ENCODE measurements at regions not wholly inside any gene's neighbourhood (a gene's known extent, or its start where the extent isn't known, plus 50 kb on each side); places are given as distances from the start of the nearest gene placed in this dataset.

GRCh38 chr7:25312968-25313367 is 84.7 kb upstream of the NPVF start:
- Histone ChIP-seq H3K9ac (replicated peaks; ENCODE audit: extremely low read depth, insufficient read depth, low read length) (no peak overlapping the region), H3K36me3 (ENCODE audit: control insufficient read depth in 2 of 2, extremely low read depth in 1 of 2, insufficient read depth in 2 of 2, low read length in 2 of 2) (no peaks in the 10 kb centered on the region), H3K4me2 (ENCODE audit: insufficient read depth, low read length) (no peak overlapping the region), H3K27ac (ENCODE audit: insufficient read depth, low read depth, low read length) (no peak overlapping the region), H3K4me3 (replicated peaks in 1 of 3; ENCODE audit: insufficient read depth in 1 of 3, low read depth in 1 of 3, low read length in 3 of 3) (no peak overlapping the region), H3K27me3 (ENCODE audit: control insufficient read depth in 2 of 2, insufficient read depth in 2 of 2, low read length in 2 of 2) (peaks cover 0 to 1% of the 10 kb centered on the region in 2 experiments), H2AFZ (ENCODE audit: low read depth, low read length) (no peak overlapping the region), H3K9me3 (replicated peaks; ENCODE audit: control insufficient read depth, insufficient read depth, low read length) (no peaks in the 10 kb centered on the region), H3K9me1 (replicated peaks; ENCODE audit: control insufficient read depth, extremely low read depth, insufficient read depth, low read length) (no peaks in the 10 kb centered on the region), H3K79me2 (ENCODE audit: control insufficient read depth, insufficient read depth, low read length) (no peaks in the 10 kb centered on the region), H4K20me1 (replicated peaks; ENCODE audit: control insufficient read depth, extremely low read depth, insufficient read depth, low read length) (no peaks in the 10 kb centered on the region), H3K4me1 (ENCODE audit: control insufficient read depth, extremely low read depth, insufficient read depth, low read length) (no peaks in the 10 kb centered on the region)
- DNase-seq (ENCODE audit: low read depth, low spot score): no peak
- no TSS peak for BruUV-seq (replicated peaks)
- intact Hi-C loops (cut with micrococcal nuclease): no loop called here
- FAIRE-seq: no peak
- ChIA-PET CTCF (no interaction called here), POLR2A (no interaction called here)
- dilution Hi-C loops (cut with MboI; ENCODE audit: extremely low pct_ligation_motif_present, low sequenced_read_pairs): no loop called here
- no peak for TF ChIP-seq CTCF (IDR thresholded peaks at IDR 0.05; ENCODE audit: extremely low read depth in 1 of 2, insufficient read depth in 1 of 2, low read depth in 1 of 2, low read length in 2 of 2)
- TF ChIP-seq POLR2AphosphoS5 (IDR thresholded peaks at IDR 0.05; ENCODE audit: insufficient read depth, low read depth, low read length): no peak
- no peak for TF ChIP-seq MAX (IDR thresholded peaks at IDR 0.05; ENCODE audit: insufficient read depth, insufficient read length)
- no peak for TF ChIP-seq MYC (IDR thresholded peaks at IDR 0.05; ENCODE audit: low read depth, low read length)
- TF ChIP-seq GATA2 (IDR thresholded peaks at IDR 0.05; ENCODE audit: insufficient read depth, insufficient read length, low read depth, low read length): no peak
- TF ChIP-seq POLR2A (IDR thresholded peaks at IDR 0.05; ENCODE audit: low read depth, low read length): no peak
- no peak for TF ChIP-seq JUN (IDR thresholded peaks at IDR 0.05; ENCODE audit: borderline replicate concordance, insufficient read depth, insufficient read length, low read depth)
- no peak for TF ChIP-seq FOS (IDR thresholded peaks at IDR 0.05; ENCODE audit: borderline replicate concordance, insufficient read depth, low read length)
- no peak for TF ChIP-seq EZH2 (IDR thresholded peaks at IDR 0.05; ENCODE audit: borderline replicate concordance, low read depth, low read length, severe bottlenecking)
